OCI-LY1 (cell line): ENCODE measurements at regions not wholly inside any gene's neighbourhood (a gene's known extent, or its start where the extent isn't known, plus 50 kb on each side); places are given as distances from the start of the nearest gene placed in this dataset.

Experiments used
- EZH2 ChIP-seq: fragments of 200-600 bp; sonication (generic), shearing (Covaris generic); IDR thresholded peaks from 2 replicates; pipeline ENCODE4 v1.8.0; 2017; ENCODE audit warnings: borderline replicate concordance, mixed run types, mild to moderate bottlenecking, antibody characterized with exemption, low read length, moderate library complexity, mixed read lengths
- TF ChIP-seq, protein P1 (sequence below): fragments of 200-600 bp; sonication (generic), shearing (Covaris generic); IDR thresholded peaks from 2 replicates; pipeline ENCODE4 v1.5.1; 2017; ENCODE audit warnings: mild to moderate bottlenecking, antibody characterized with exemption, low read length, moderate library complexity, mixed read lengths

DNA sequence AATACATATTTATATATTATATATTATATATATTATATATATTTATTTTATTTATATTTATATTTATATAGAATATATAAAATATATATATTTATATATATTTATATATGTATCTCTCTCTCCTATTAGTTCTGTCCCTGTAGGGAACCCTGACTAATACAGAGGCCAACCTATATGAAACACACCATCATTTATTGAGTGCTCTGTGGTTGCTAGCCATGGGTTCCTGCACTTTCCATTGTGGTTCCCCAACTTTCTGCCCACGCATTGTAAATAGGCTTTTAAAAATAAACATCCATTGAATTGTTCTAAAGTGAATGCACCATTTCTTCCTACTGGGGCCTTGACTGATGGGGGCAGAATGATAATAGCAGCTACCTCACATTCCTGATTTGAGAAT is 93.8 kb upstream of the SESN3 start:
- TF ChIP-seq, protein P1, sequence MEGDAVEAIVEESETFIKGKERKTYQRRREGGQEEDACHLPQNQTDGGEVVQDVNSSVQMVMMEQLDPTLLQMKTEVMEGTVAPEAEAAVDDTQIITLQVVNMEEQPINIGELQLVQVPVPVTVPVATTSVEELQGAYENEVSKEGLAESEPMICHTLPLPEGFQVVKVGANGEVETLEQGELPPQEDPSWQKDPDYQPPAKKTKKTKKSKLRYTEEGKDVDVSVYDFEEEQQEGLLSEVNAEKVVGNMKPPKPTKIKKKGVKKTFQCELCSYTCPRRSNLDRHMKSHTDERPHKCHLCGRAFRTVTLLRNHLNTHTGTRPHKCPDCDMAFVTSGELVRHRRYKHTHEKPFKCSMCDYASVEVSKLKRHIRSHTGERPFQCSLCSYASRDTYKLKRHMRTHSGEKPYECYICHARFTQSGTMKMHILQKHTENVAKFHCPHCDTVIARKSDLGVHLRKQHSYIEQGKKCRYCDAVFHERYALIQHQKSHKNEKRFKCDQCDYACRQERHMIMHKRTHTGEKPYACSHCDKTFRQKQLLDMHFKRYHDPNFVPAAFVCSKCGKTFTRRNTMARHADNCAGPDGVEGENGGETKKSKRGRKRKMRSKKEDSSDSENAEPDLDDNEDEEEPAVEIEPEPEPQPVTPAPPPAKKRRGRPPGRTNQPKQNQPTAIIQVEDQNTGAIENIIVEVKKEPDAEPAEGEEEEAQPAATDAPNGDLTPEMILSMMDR, result no peak
- TF ChIP-seq EZH2, result no peak
